Upper lobe of right lung (tissue), 1 donor: ENCODE measurements at regions not wholly inside any gene's neighbourhood (a gene's known extent, or its start where the extent isn't known, plus 50 kb on each side); places are given as distances from the start of the nearest gene placed in this dataset.

Experiments used
- ATAC-seq: fragments of 200-7000 bp; cut with Tn5 transposase; one replicate; pipeline ENCODE4 v1.9.1; 2020; ENCODE audit warnings: mild to moderate bottlenecking, moderate library complexity
- DNase-seq: peaks from one replicate; pipeline ENCODE4 v3.0.0-alpha.2; 2020
- H3K27ac ChIP-seq: fragments of 200-600 bp; one replicate; pipeline ENCODE4 v1.8.0; 2022
- H3K27me3 ChIP-seq: fragments of 200-600 bp; one replicate; pipeline ENCODE4 v1.8.0; 2022; ENCODE audit warnings: mild to moderate bottlenecking
- H3K36me3 ChIP-seq: fragments of 200-600 bp; one replicate; pipeline ENCODE4 v1.8.0; 2022
- H3K4me1 ChIP-seq: fragments of 200-600 bp; one replicate; pipeline ENCODE4 v1.8.0; 2022
- H3K4me3 ChIP-seq: fragments of 200-600 bp; one replicate; pipeline ENCODE4 v1.8.0; 2022; ENCODE audit warnings: mild to moderate bottlenecking
- H3K9me3 ChIP-seq: fragments of 200-600 bp; one replicate; pipeline ENCODE4 v1.8.0; 2022
- intact Hi-C: fragments of 100-400 bp; cut with DNase I; formaldehyde crosslinking; loops from one replicate; pipeline ENCODE4 v1.11.0; 2022
- TF ChIP-seq, protein P1 (sequence below): fragments of 200-600 bp; IDR thresholded peaks from one replicate; pipeline ENCODE4 v1.8.0; 2022; ENCODE audit warnings: antibody characterized with exemption
- donor health status: DM: no; HTN: yes; CAD: no; lungs with severe emphysema.

- ATAC-seq (no peak), DNase-seq (no peak)
- intact Hi-C loops = no loop called here
- Histone ChIP-seq H3K27ac (no peak overlapping the region), H3K4me1 (peaks cover 17% of the 10 kb centered on the region), H3K4me3 (no peak overlapping the region), H3K27me3 (no peaks in the 10 kb centered on the region), H3K36me3 (no peaks in the 10 kb centered on the region), H3K9me3 (no peaks in the 10 kb centered on the region)
- TF ChIP-seq, protein P1, sequence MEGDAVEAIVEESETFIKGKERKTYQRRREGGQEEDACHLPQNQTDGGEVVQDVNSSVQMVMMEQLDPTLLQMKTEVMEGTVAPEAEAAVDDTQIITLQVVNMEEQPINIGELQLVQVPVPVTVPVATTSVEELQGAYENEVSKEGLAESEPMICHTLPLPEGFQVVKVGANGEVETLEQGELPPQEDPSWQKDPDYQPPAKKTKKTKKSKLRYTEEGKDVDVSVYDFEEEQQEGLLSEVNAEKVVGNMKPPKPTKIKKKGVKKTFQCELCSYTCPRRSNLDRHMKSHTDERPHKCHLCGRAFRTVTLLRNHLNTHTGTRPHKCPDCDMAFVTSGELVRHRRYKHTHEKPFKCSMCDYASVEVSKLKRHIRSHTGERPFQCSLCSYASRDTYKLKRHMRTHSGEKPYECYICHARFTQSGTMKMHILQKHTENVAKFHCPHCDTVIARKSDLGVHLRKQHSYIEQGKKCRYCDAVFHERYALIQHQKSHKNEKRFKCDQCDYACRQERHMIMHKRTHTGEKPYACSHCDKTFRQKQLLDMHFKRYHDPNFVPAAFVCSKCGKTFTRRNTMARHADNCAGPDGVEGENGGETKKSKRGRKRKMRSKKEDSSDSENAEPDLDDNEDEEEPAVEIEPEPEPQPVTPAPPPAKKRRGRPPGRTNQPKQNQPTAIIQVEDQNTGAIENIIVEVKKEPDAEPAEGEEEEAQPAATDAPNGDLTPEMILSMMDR = no peak
Observed at GRCh38 chr1:56034222-56034621, 545.1 kb downstream of the PLPP3 start.

GRCh38 chr1:56033321-56034037 lies 545.9 kb downstream of the PLPP3 start:
- DNase-seq (no peak), ATAC-seq (no peak)
- peaks cover 17% of the 10 kb centered on the region for H3K4me1 ChIP-seq
- no peaks in the 10 kb centered on the region for H3K9me3 ChIP-seq
- no peak overlapping the region for H3K27ac ChIP-seq
- TF ChIP-seq, protein P1 = no peak
- intact Hi-C loops = no loop called here
- no peaks in the 10 kb centered on the region for H3K36me3 ChIP-seq
- H3K4me3 ChIP-seq = no peak overlapping the region
- H3K27me3 ChIP-seq = no peaks in the 10 kb centered on the region

DNA sequence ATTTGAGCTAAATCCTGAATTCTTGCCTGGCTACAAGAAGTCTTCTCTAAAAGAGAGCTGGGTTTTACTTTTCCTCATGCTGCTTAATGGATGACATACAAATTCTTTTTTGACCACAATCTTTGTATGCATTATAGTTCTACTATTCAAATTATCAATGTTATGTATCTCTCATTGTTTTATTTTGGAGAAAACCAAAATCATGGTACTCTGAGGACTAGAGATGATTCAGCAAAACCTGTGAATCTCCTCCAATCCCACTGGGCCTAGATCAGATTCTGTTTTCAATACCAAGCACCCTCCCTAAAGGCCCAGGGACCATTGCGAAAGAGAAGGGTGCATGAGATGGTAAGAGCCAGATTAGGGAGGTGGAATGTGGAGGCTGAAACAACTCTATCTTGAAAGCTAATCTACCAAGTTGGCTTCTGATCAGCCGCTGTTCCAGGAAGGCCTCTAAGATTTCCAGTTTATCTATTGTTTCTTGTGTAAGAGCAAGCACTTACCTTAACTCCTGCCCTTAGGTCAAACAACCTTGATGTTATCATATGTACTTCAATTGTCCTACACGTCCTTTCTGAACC lies 547.2 kb downstream of the PLPP3 start:
- TF ChIP-seq, protein P1 = no peak
- no peaks in the 10 kb centered on the region for H3K9me3 ChIP-seq
- H3K27ac ChIP-seq = no peak overlapping the region
- no peaks in the 10 kb centered on the region for H3K27me3 ChIP-seq
- ATAC-seq = no peak
- peaks cover 17% of the 10 kb centered on the region for H3K4me1 ChIP-seq
- DNase-seq = no peak
- H3K4me3 ChIP-seq = no peak overlapping the region
- no peaks in the 10 kb centered on the region for H3K36me3 ChIP-seq
- intact Hi-C loops = no loop called here

DNA sequence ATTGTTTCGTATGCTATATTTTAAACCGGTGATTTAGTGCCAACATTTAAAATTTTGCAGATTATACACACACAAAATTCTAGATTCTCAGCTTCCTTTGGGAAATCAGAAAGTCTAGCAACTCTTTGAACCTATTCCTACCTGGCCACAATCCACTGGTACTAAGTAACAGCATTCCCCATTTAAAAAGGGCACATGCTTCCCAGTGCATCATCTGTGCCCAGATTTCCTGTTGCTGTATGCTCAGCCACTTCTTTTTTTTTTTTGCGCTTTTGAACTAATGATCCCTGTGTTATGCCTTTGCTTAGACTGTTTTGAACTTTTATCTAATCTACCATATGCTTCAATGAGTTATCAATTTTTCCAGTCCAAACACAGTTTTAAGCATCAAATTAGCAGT lies 548.4 kb downstream of the PLPP3 start:
- no peak for DNase-seq
- no peak for ATAC-seq
- intact Hi-C loops = no loop called here

DNA sequence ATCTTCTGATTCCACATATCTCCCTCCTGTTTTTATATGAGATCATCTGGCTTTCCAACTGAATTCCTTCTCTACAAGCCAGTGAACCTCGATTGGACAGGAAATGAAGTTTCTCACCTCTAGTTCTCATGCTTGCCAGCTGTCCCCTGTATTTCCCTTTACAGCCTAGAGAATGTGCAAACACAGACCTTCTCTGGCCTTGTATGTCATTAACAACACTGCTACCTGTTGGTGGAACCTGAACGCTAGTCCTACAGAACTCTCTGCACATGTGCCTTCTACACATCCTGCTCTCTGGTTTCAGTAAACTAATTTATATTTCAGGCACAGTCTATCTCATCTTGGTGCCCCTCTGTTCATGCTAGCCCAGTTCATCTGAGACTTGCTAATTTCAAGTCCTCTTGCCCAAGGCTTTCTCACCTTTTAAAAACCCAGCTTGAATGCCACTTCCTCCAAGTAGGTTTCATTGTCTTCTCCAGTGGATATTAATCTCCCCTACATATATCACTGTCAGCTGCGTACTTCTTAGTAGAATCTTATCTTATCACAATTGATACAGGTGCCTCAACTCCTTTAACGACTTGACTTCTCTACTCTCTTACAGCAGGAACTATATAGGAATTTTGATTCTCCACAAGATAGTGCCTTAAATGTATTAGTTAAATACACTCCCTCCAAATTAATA lies 549.9 kb downstream of the PLPP3 start:
- intact Hi-C loops = no loop called here
- peaks cover 12% of the 10 kb centered on the region for H3K4me1 ChIP-seq
- H3K9me3 ChIP-seq = no peaks in the 10 kb centered on the region
- no peaks in the 10 kb centered on the region for H3K27me3 ChIP-seq
- DNase-seq = no peak
- no peak for ATAC-seq
- TF ChIP-seq, protein P1 = no peak
- H3K36me3 ChIP-seq = no peaks in the 10 kb centered on the region
- H3K4me3 ChIP-seq = no peak overlapping the region
- H3K27ac ChIP-seq = no peak overlapping the region

More for the DNA sequence above, 548.4 kb downstream of the PLPP3 start:
- no peaks in the 10 kb centered on the region for H3K27me3 ChIP-seq
- H3K4me3 ChIP-seq = no peak overlapping the region
- H3K9me3 ChIP-seq = no peaks in the 10 kb centered on the region
- TF ChIP-seq, protein P1 = no peak
- H3K36me3 ChIP-seq = no peaks in the 10 kb centered on the region
- no peak overlapping the region for H3K27ac ChIP-seq
- H3K4me1 ChIP-seq = peaks cover 17% of the 10 kb centered on the region
